SIG-M5 treated with dmso at 0.1 percent for 504 hours (cell line): ENCODE measurements at regions not wholly inside any gene's neighbourhood (a gene's known extent, or its start where the extent isn't known, plus 50 kb on each side); places are given as distances from the start of the nearest gene placed in this dataset.
A peak's percentile ranks its signal among the peaks of the same experiment; 100 is the strongest.
"Not testable (repeated sequence)": the region's sequence is repeated elsewhere in the genome, so short reads cannot be mapped to it uniquely, and the experiment has no call there.

Experiments
- DNase-seq: peaks from one replicate; lab custom pipeline; 2025; ENCODE audit not compliant: unreplicated experiment; lab: John Stamatoyannopoulos, UW

- peak; percentile 57 for DNase-seq
Measured at GRCh38 chr14:37650356-37651037, 55.1 kb downstream of the TTC6 start.

GRCh38 chr14:37652042-37652441 is 56.6 kb downstream of the TTC6 start:
- no peak for DNase-seq

DNA sequence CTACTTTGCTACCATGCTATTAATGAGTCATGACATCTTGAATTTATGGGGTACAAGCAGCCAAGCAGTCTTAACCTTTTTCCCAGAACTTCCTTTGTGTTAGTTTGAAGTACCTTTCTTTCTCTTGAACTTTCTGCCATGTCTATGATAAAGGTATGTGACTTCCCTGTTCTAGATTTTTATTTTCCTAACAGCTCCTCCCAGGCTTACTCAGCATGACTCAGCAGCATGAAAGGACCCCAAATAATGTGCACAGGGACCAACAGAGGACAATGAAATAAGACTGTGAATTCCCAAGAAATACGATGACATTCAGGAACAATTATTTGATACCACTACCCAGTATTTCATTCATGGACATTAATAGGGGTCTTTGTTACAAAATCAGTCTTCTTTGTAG is 60.0 kb downstream of the TTC6 start:
- no peak for DNase-seq

GRCh38 chr14:37658156-37658555 is 62.7 kb downstream of the TTC6 start:
- DNase-seq: no peak

DNA sequence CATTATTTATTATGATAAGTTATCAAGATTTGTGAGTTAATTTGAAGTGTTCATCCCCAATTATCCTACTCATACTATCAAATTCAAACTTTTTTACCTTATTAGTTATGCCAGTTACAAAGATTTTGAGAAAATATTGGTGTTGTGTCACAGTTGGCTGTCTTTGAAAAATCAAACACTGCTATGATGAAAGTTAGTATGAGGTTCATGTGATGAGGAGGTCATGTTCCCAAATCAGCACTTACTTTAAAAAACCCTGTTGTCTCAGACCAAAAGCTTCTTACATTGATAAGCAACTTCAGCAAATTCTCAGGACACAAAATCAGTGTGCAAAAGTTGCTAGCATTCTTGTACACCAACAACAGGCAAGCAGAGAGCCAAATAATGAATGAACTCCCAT is 68.1 kb downstream of the TTC6 start:
- DNase-seq: no peak

DNA sequence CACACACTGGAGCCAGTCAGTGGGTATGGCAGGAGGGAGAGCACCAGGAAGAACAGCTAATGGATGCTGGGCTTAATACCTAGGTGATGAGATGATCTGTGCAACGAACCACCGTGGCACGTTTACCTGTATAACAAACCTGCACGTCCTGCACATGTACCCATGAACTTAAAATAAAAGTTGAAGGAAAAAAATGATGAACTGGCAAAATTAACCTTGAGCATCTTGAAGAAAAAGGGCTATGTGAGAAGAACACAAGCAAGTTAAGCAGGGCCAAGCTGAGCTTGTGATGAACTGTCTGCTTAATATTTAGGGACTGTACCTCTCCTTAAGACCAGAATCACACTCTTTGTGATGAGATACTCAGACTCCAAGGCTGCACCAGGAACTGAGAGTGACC is 70.0 kb downstream of the TTC6 start:
- DNase-seq: no peak

DNA sequence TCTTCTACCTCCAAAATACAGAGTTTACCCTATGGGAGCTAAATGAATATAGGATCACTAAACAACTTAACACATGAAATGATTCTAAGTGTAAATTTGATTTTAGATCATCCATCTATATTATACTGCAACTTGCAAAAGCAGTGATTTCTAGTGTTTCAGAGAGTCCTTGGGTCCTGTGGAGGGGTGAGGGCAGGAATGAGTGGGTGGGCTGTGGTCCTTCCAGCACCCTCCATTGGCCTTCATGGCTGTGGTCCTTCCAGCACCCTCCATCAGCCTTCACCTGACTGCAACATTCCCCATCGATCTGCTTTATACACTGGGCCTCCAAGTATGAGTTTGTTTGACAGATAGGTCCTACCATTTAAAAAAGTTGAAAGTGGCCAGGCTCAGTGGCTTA is 70.5 kb downstream of the TTC6 start:
- no peak for DNase-seq

DNA sequence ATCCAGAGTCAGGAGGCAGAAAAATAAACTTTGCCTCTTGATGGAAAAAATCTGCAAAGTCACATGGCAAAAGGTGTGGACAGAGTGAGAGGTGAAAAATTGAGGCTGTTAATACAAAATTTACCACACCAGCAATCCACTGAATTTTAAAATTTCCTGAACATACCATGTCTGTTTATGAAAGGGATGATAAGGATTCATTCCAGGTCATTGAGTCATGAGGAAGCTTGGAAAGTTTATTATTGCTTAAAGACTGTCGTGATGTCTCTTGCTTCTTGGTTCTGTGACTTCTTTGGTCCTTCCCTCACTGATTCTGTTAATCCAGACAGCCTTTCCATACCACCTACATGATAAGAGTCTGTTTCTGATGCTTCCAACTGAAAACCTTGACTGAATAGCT is 73.2 kb downstream of the TTC6 start:
- no peak for DNase-seq

DNA sequence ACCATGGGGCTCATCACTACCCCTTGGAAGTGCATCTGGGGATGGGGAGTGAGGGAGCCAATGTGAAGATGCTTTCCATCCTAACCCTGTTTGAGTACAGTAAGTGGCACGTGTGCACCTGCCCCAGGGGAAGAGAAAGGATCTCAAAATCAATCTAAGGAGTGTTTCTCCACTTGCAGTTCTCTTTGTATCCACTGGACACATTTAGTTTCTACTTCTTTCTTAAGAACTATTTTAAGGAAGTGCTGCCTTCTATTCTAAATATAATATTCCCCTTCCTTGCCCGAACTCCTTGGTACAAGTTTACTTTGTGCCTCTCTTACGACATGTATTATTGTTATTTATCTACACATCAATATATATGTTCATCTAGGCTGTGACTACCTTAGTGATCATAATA is 73.8 kb downstream of the TTC6 start:
- DNase-seq: peak; percentile 42

GRCh38 chr14:37673439-37673838 is 78.0 kb downstream of the TTC6 start:
- no peak for DNase-seq

DNA sequence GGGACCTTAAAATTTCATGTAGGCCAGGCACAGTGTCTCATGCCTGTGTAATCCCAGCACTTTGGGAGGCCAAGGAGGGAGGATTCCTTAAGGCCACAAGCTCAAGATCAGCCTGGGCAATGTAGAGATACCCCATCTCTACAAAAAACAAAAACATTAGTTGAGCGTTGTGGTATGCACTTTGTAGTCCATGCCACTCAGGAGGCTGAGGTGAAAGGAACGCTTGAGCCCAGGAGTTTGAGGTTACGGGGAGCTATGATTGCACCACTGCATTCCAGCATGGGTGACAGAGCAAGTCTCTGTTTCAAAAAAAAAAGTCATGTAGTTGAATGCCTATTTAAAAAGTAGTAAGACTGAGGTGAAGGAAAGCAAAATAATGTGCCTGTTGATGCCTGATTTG is 83.5 kb downstream of the TTC6 start:
- no peak for DNase-seq

GRCh38 chr14:37681486-37681885 is 86.1 kb downstream of the TTC6 start:
- DNase-seq: no peak

- not testable (repeated sequence) for DNase-seq
Measured at GRCh38 chr14:37692680-37693079, 97.3 kb downstream of the TTC6 start.

GRCh38 chr14:37693420-37693819 is 98.0 kb downstream of the TTC6 start:
- DNase-seq: not testable (repeated sequence)

DNA sequence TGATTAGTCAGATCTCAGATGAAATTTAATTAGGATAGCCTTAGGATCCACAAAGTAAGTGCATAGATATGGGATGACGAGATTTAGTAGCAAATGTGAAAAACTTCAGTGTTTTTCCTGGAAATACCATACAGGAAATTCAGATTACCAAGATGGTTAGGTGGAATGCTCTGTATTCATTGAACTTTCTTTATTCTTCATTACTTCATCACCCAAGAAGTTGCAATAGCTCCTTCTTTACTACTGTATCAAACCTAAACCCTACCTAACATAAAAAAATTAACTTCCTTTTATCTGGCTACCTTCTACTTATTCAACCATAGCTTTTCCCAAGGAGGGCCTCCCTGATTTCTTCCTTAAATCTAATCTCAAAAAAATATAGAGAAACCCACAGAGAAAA is 100.4 kb downstream of the TTC6 start:
- no peak for DNase-seq

- peak; percentile 11 for DNase-seq
Measured at GRCh38 chr14:37697489-37698121, 102.2 kb downstream of the TTC6 start.

- no peak for DNase-seq
Measured at GRCh38 chr14:37698840-37699777, 103.7 kb downstream of the TTC6 start.

DNA sequence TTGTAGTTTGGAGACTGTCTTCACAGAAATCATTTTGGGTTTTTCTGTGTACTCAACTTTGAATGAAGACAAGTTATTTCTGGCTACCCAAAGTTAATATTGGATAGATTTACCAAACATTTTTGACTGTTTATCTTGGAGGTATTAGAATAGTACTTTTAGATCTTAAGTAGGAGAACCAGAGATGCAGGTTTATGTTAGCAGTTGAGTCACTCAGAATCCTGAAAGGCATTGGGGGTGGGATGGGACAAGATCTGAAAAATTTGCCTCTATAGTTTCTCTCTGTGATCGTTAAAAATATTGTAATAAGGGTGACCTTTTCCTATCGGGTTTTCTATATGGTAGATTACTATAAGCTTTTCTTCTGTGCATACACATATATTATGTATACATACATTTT is 112.3 kb downstream of the TTC6 start:
- DNase-seq: peak; percentile 23

DNA sequence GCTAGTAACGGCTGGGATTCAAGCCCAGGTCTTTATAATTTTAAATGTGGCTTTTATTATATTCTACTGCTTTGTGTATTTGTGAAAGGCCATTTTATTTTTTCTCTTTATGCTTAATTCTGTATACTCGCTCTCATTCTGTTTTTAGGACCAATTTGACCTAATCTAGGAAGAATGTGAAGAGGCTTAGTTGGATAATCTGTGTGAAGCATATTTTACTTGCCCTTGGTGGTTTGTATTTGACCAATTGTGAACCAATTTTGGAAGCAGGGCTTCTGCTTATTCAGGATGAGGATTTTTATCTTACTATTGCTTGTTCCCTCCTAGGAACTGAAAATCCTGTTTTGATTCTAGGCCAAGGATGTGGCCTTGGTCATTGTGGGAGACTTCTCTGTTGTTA is 113.1 kb downstream of the TTC6 start:
- DNase-seq: no peak

- DNase-seq: peak; percentile 20
Measured at GRCh38 chr14:37709419-37710195, 114.2 kb downstream of the TTC6 start.

- no peak for DNase-seq
Measured at GRCh38 chr14:37711356-37711830, 116.0 kb downstream of the TTC6 start.
